Stomach (tissue), 4 donors: ENCODE measurements at regions not wholly inside any gene's neighbourhood (a gene's known extent, or its start where the extent isn't known, plus 50 kb on each side); places are given as distances from the start of the nearest gene placed in this dataset.

Experiments used
- POLR2A ChIP-seq, 4 donors: fragments of 450-650 bp; IDR thresholded peaks; one replicate each; pipeline ENCODE4 v1.6.1; 2016; ENCODE audit warnings: antibody characterized with exemption in 4 of 4, control low read depth in 2 of 4, mild to moderate bottlenecking in 1 of 4, moderate library complexity in 1 of 4
- POLR2AphosphoS5 ChIP-seq, 3 donors: sonication (generic); formaldehyde crosslinking; IDR thresholded peaks; one replicate each; pipeline ENCODE4 v1.6.1; 2016; ENCODE audit warnings: antibody characterized with exemption in 3 of 3
- TF ChIP-seq, protein P1 (sequence below), 7 experiments: fragments of 450-650 bp in 4 of 7; fragments of 200-600 bp in 3 of 7; sonication (generic) in 3 of 7; IDR thresholded peaks; one replicate each; pipeline ENCODE4 v1.5.1; 2016 to 2019; ENCODE audit warnings: antibody characterized with exemption in 7 of 7, control low read depth in 2 of 7, mild to moderate bottlenecking in 1 of 7

DNA sequence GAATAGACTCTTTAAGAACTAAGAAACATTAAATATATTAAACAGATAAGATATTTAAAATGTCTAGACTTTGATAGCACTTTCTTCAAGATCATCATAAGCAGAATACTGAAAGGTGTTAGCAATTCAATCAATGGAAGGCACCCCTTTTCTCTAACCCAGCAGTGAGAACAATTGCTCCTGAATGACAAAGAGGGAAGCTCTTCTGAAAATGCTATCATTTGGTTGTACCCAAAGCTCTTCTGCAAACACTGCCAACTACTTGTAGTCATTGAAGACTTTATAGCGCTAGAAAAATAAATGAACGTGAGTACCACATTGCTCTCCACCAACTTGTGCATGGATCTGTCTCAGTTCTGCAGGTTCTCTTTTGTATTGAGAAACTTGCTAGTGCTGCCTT, 62.2 kb upstream of the LMO3 start:
- TF ChIP-seq, protein P1, sequence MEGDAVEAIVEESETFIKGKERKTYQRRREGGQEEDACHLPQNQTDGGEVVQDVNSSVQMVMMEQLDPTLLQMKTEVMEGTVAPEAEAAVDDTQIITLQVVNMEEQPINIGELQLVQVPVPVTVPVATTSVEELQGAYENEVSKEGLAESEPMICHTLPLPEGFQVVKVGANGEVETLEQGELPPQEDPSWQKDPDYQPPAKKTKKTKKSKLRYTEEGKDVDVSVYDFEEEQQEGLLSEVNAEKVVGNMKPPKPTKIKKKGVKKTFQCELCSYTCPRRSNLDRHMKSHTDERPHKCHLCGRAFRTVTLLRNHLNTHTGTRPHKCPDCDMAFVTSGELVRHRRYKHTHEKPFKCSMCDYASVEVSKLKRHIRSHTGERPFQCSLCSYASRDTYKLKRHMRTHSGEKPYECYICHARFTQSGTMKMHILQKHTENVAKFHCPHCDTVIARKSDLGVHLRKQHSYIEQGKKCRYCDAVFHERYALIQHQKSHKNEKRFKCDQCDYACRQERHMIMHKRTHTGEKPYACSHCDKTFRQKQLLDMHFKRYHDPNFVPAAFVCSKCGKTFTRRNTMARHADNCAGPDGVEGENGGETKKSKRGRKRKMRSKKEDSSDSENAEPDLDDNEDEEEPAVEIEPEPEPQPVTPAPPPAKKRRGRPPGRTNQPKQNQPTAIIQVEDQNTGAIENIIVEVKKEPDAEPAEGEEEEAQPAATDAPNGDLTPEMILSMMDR (IDR thresholded peaks at IDR 0.05) = no peak
- no peak for TF ChIP-seq POLR2A (IDR thresholded peaks at IDR 0.05)
- no peak for TF ChIP-seq POLR2AphosphoS5 (IDR thresholded peaks at IDR 0.05)
